CD4-positive, alpha-beta memory T cell (primary cell): ENCODE measurements at regions not wholly inside any gene's neighbourhood (a gene's known extent, or its start where the extent isn't known, plus 50 kb on each side); places are given as distances from the start of the nearest gene placed in this dataset.

Source experiments
- CTCF ChIA-PET: fragments of 350-600 bp; sonication (Branson Sonifier 250); formaldehyde crosslinking; loops from one replicate; lab custom pipeline; 2021; ENCODE audit warnings: inconsistent platforms; ENCODE audit not compliant: partially characterized antibody; lab: Charles Lee
- POLR2A ChIA-PET: fragments of 350-600 bp; sonication (Branson Sonifier 250); formaldehyde crosslinking; loops from one replicate; lab custom pipeline; 2021; ENCODE audit not compliant: partially characterized antibody; lab: Charles Lee
- DNase-seq, 5 donors: peaks; one replicate each; pipeline versions ENCODE4 v3.0.0 to v3.0.0-alpha.2; 2020 to 2022; ENCODE audit warnings: mixed read lengths in 1 of 5
- H3K27ac ChIP-seq: one replicate; pipeline ENCODE4 v1.7.0; 2013; ENCODE audit warnings: low read depth, low read length
- H3K27me3 ChIP-seq: 2 replicates; pipeline ENCODE4 v1.7.0; 2013; ENCODE audit warnings: mild to moderate bottlenecking, low read length, moderate library complexity; ENCODE audit not compliant: insufficient read depth
- H3K36me3 ChIP-seq: 2 replicates; pipeline ENCODE4 v1.7.0; 2013; ENCODE audit warnings: mild to moderate bottlenecking, low read length, moderate library complexity; ENCODE audit not compliant: insufficient read depth
- H3K4me1 ChIP-seq: 2 replicates; pipeline ENCODE4 v1.7.0; 2013; ENCODE audit warnings: mild to moderate bottlenecking, low read length, moderate library complexity; ENCODE audit not compliant: insufficient read depth
- H3K4me3 ChIP-seq, 2 donors: one replicate each; pipeline ENCODE4 v1.7.0; 2013; ENCODE audit warnings: low read length in 2 of 2, mild to moderate bottlenecking in 1 of 2
- H3K9me3 ChIP-seq, 2 donors: one replicate each; pipeline ENCODE4 v1.7.0; 2013; ENCODE audit warnings: low read length in 2 of 2, control low read depth in 1 of 2; ENCODE audit not compliant: control insufficient read depth in 1 of 2
- H3K27ac Mint-ChIP-seq, 7 donors: one replicate each; pipeline ENCODE4 v1.8.0; 2020 to 2021; ENCODE audit warnings: mixed read lengths in 7 of 7, mild to moderate bottlenecking in 6 of 7, inconsistent platforms in 3 of 7, moderate library complexity in 3 of 7
- H3K27me3 Mint-ChIP-seq, 2 donors: one replicate each; pipeline ENCODE4 v1.8.0; 2020 to 2021; ENCODE audit warnings: mixed read lengths in 2 of 2
- H3K36me3 Mint-ChIP-seq, 2 donors: one replicate each; pipeline ENCODE4 v1.8.0; 2020 to 2021; ENCODE audit warnings: mixed read lengths in 2 of 2, inconsistent platforms in 1 of 2, mild to moderate bottlenecking in 1 of 2
- H3K4me1 Mint-ChIP-seq, 4 donors: one replicate each; pipeline ENCODE4 v1.8.0; 2020 to 2021; ENCODE audit warnings: mixed read lengths in 4 of 4, mild to moderate bottlenecking in 1 of 4
- H3K4me3 Mint-ChIP-seq, 8 donors: one replicate each; pipeline ENCODE4 v1.8.0; 2020 to 2021; ENCODE audit warnings: mixed read lengths in 8 of 8, mild to moderate bottlenecking in 7 of 8, moderate library complexity in 6 of 8, inconsistent platforms in 3 of 8
- H3K9me3 Mint-ChIP-seq, 8 donors: one replicate each; pipeline ENCODE4 v1.8.0; 2020 to 2021; ENCODE audit warnings: mixed read lengths in 8 of 8, mild to moderate bottlenecking in 5 of 8, inconsistent platforms in 3 of 8, moderate library complexity in 1 of 8
- intact Hi-C: fragments of 100-400 bp; cut with micrococcal nuclease; formaldehyde crosslinking; loops from one replicate; pipeline ENCODE4 v1.15.1; 2023

GRCh38 chr1:82849460-82849859 lies 1048.7 kb downstream of the ADGRL2 start:
- H3K4me1 ChIP-seq = no peaks in the 10 kb centered on the region
- ChIA-PET POLR2A (no interaction called here), CTCF (no interaction called here)
- no peaks in the 10 kb centered on the region for H3K27me3 ChIP-seq
- no peak overlapping the region for H3K4me3 ChIP-seq
- H3K27me3 Mint-ChIP-seq = no peaks in the 10 kb centered on the region
- intact Hi-C loops = no loop called here
- H3K36me3 ChIP-seq = no peaks in the 10 kb centered on the region
- no peaks in the 10 kb centered on the region for H3K36me3 Mint-ChIP-seq
- H3K27ac ChIP-seq = no peak overlapping the region
- peaks cover 0 to 5% (median 0%) of the 10 kb centered on the region in 8 donors for H3K9me3 Mint-ChIP-seq
- H3K4me1 Mint-ChIP-seq = peaks cover 0 to 1% (median 0%) of the 10 kb centered on the region in 4 donors
- H3K9me3 ChIP-seq = no peaks in the 10 kb centered on the region
- no peak for DNase-seq
- no peak overlapping the region for H3K4me3 Mint-ChIP-seq
- H3K27ac Mint-ChIP-seq = no peak overlapping the region

- DNase-seq = no peak
- H3K4me1 ChIP-seq = no peaks in the 10 kb centered on the region
- Mint-ChIP-seq H3K27me3 (no peaks in the 10 kb centered on the region), H3K36me3 (no peaks in the 10 kb centered on the region), H3K4me3 (no peak overlapping the region), H3K9me3 (peaks cover 0 to 5% (median under 1%) of the 10 kb centered on the region in 8 donors), H3K27ac (no peak overlapping the region), H3K4me1 (peaks cover 0 to 1% (median 0%) of the 10 kb centered on the region in 4 donors)
- no peak overlapping the region for H3K4me3 ChIP-seq
- H3K27me3 ChIP-seq = no peaks in the 10 kb centered on the region
- no peaks in the 10 kb centered on the region for H3K9me3 ChIP-seq
- ChIA-PET CTCF (no interaction called here), POLR2A (no interaction called here)
- intact Hi-C loops = no loop called here
- no peak overlapping the region for H3K27ac ChIP-seq
- no peaks in the 10 kb centered on the region for H3K36me3 ChIP-seq
Measured at GRCh38 chr1:82848043-82848442, 1047.3 kb downstream of the ADGRL2 start.

DNA sequence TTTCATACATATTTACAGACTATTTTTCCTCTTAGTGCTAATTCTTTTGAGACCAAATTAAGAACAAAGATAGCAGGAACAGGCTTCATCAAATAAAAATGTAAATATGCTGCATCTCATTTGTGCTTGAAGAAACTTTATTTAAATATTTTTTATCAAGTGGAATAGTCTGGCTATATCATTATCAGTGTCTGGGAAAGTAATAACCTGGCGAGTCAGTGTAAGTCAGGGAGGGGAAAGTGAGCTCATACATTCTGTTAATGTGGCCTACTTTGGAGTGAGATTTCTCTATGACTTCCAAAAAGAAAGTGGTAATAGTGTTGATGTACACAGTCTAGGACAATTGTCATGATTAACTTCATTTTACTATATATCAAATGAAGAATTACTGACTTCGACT lies 1045.1 kb downstream of the ADGRL2 start:
- ChIA-PET CTCF (no interaction called here), POLR2A (no interaction called here)
- no peaks in the 10 kb centered on the region for H3K36me3 Mint-ChIP-seq
- H3K4me1 Mint-ChIP-seq = peaks cover 0 to 1% (median 0%) of the 10 kb centered on the region in 4 donors
- Histone ChIP-seq H3K27ac (no peak overlapping the region), H3K4me3 (no peak overlapping the region), H3K9me3 (no peaks in the 10 kb centered on the region), H3K27me3 (no peaks in the 10 kb centered on the region), H3K36me3 (no peaks in the 10 kb centered on the region), H3K4me1 (no peaks in the 10 kb centered on the region)
- no peak overlapping the region for H3K27ac Mint-ChIP-seq
- no peak for DNase-seq
- no peak overlapping the region for H3K4me3 Mint-ChIP-seq
- peaks cover 0 to 3% (median 0%) of the 10 kb centered on the region in 8 donors for H3K9me3 Mint-ChIP-seq
- intact Hi-C loops = no loop called here
- no peaks in the 10 kb centered on the region for H3K27me3 Mint-ChIP-seq

GRCh38 chr1:82844911-82845827 lies 1044.4 kb downstream of the ADGRL2 start:
- CTCF ChIA-PET = no interaction called here

GRCh38 chr1:82844447-82844846 lies 1043.7 kb downstream of the ADGRL2 start:
- POLR2A ChIA-PET = no interaction called here
- intact Hi-C loops = no loop called here
- Histone ChIP-seq H3K9me3 (no peaks in the 10 kb centered on the region), H3K4me1 (no peaks in the 10 kb centered on the region), H3K27ac (no peak overlapping the region), H3K27me3 (no peaks in the 10 kb centered on the region), H3K36me3 (no peaks in the 10 kb centered on the region), H3K4me3 (no peak overlapping the region)
- H3K4me1 Mint-ChIP-seq = peaks cover 0 to 1% (median 0%) of the 10 kb centered on the region in 4 donors
- H3K27me3 Mint-ChIP-seq = no peaks in the 10 kb centered on the region
- no peak overlapping the region for H3K4me3 Mint-ChIP-seq
- CTCF ChIA-PET = no interaction called here
- peaks cover 0 to 3% (median 0%) of the 10 kb centered on the region in 8 donors for H3K9me3 Mint-ChIP-seq
- no peak overlapping the region for H3K27ac Mint-ChIP-seq
- DNase-seq = no peak
- H3K36me3 Mint-ChIP-seq = no peaks in the 10 kb centered on the region

More at GRCh38 chr1:82844911-82845827, 1044.4 kb downstream of the ADGRL2 start:
- Histone ChIP-seq H3K36me3 (no peaks in the 10 kb centered on the region), H3K27ac (no peak overlapping the region), H3K27me3 (no peaks in the 10 kb centered on the region), H3K4me3 (no peak overlapping the region), H3K9me3 (no peaks in the 10 kb centered on the region), H3K4me1 (no peaks in the 10 kb centered on the region)
- intact Hi-C loops = no loop called here
- POLR2A ChIA-PET = no interaction called here
- DNase-seq = no peak
- Mint-ChIP-seq H3K4me1 (peaks cover 0 to 1% (median 0%) of the 10 kb centered on the region in 4 donors), H3K27ac (no peak overlapping the region), H3K27me3 (no peaks in the 10 kb centered on the region), H3K4me3 (no peak overlapping the region), H3K36me3 (no peaks in the 10 kb centered on the region), H3K9me3 (peaks cover 0 to 3% (median 0%) of the 10 kb centered on the region in 8 donors)

GRCh38 chr1:82843876-82844275 lies 1043.1 kb downstream of the ADGRL2 start:
- Mint-ChIP-seq H3K27me3 (no peaks in the 10 kb centered on the region), H3K4me3 (no peak overlapping the region), H3K36me3 (no peaks in the 10 kb centered on the region), H3K9me3 (peaks cover 0 to 3% (median 0%) of the 10 kb centered on the region in 8 donors), H3K4me1 (peaks cover 0 to 1% (median 0%) of the 10 kb centered on the region in 4 donors), H3K27ac (no peak overlapping the region)
- Histone ChIP-seq H3K4me1 (no peaks in the 10 kb centered on the region), H3K4me3 (no peak overlapping the region), H3K27ac (no peak overlapping the region), H3K9me3 (no peaks in the 10 kb centered on the region), H3K27me3 (no peaks in the 10 kb centered on the region), H3K36me3 (no peaks in the 10 kb centered on the region)
- no peak for DNase-seq
- intact Hi-C loops = no loop called here
- ChIA-PET POLR2A (no interaction called here), CTCF (no interaction called here)

GRCh38 chr1:82840192-82840591 lies 1039.5 kb downstream of the ADGRL2 start:
- Histone ChIP-seq H3K27me3 (no peaks in the 10 kb centered on the region), H3K36me3 (no peaks in the 10 kb centered on the region), H3K4me3 (no peak overlapping the region), H3K27ac (no peak overlapping the region), H3K4me1 (no peaks in the 10 kb centered on the region), H3K9me3 (no peaks in the 10 kb centered on the region)
- intact Hi-C loops = no loop called here
- no peak overlapping the region for H3K4me3 Mint-ChIP-seq
- no peaks in the 10 kb centered on the region for H3K36me3 Mint-ChIP-seq
- POLR2A ChIA-PET = no interaction called here
- no peaks in the 10 kb centered on the region for H3K27me3 Mint-ChIP-seq
- CTCF ChIA-PET = no interaction called here
- no peak for DNase-seq
- no peaks in the 10 kb centered on the region for H3K4me1 Mint-ChIP-seq
- peaks cover 0 to 3% (median 0%) of the 10 kb centered on the region in 8 donors for H3K9me3 Mint-ChIP-seq
- no peak overlapping the region for H3K27ac Mint-ChIP-seq
